ENCODE measurements at regions not wholly inside any gene's neighbourhood (a gene's known extent, or its start where the extent isn't known, plus 50 kb on each side); places are given as distances from the start of the nearest gene placed in this dataset.

DNA sequence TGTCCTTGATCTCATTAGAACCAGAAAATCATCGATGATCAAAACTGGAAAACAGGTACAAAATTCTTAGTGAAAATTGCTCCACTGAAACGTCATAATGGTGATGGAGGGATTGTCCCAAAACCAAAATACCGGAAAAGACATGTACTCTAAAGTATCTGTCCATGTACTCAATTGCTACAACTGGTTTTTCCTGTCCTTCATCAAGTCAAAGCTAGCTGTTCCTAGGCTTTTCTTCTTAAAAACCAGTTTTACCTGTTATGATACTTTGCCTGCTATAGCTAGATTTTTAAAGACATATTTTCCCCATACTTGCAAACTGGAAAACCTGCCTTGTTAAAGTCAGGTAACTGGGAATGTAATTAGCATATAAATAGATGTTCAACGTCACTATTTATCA lies 50.5 kb upstream of the LRRC1 start:
- H3K4me3 ChIP-seq (ENCODE audit: low read depth, low read length): no peak overlapping the region
- in situ Hi-C loops (cut with HindIII; ENCODE audit: low sequenced_read_pairs): no loop called here
- DNase-seq (ENCODE audit: low read depth, low spot score): no peak
- TF ChIP-seq CTCF (IDR thresholded peaks at IDR 0.05; ENCODE audit: low read depth, low read length): no peak

DNA sequence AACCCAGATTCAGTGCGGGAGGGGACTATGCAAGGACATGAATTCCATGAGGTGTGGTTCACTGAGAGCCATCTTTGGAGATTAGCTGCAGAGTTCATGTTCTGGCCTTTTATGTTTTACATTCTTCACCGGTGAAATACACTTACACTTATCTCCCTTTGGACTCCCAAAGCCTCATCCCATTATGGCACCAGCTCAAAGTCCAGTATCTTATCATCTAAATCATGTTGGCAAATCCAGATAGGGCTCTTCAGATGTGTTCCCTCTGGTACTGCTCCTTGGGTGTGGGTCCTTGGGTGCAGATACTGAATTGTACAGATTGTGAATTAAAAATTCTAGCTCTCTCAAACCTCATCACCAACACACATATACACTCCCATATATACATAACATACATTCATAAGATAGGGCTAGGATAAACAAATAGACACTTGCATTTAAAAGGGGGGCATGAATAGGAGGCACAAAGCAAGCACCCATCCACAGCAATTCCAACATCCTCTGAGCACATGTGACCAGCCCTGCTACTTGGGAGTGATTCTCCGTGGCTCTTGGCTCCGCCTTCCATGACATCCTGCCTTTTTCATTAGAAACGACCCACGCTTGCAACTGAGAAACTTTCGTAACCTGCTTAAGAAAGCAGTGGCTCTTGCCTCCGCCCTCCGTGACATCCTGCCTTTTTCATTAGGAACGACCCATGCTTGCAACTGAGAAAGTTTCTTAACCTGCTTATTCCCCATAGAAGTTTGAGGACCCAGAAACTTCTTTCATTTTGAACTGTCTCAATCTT lies 53.6 kb upstream of the LRRC1 start:
- TF ChIP-seq CTCF (IDR thresholded peaks at IDR 0.05; ENCODE audit: low read depth, low read length): no peak
- H3K4me3 ChIP-seq (ENCODE audit: low read depth, low read length): no peak overlapping the region
- no peak for DNase-seq (ENCODE audit: low read depth, low spot score)
- in situ Hi-C loops (cut with HindIII; ENCODE audit: low sequenced_read_pairs): no loop called here

DNA sequence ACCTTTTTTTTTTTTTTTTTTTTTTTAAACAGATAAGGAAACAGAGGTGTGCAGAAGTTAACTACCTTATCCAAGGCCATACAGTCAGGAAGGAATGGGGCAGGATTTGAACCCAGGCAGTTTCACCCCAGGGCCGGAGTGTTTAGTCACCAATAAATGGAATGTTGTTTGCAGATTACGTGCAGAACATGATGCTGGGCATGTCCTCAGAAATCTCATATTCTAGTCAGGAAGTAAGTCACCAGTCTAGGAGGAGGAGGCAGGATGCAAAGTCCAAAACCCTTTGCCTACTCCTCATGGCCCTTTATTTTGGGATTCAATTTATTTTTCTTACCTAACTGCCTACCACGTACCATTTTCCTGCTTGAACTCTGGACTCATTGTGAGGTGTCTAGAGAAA lies 57.1 kb upstream of the LRRC1 start:
- in situ Hi-C loops (cut with HindIII; ENCODE audit: low sequenced_read_pairs): no loop called here

DNA sequence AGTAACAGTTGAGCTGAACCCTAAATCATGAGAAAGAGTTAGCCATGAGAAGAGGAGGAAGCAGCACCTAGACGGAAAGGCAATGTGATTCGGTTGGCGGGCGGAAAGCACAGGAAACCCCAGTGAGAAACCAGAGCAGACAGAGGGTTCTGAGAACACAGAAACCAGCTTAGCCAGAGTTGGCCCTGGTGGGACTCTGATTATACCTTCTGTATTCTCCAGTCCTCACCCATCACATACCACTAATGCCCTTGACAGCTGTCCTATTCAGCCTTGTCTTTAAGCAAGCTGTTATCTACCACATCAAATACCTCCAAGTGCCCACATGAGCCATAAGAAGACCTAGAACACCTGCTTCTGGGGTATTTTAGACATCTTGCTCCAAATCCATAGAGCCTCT lies 58.9 kb upstream of the LRRC1 start:
- H3K4me3 ChIP-seq (ENCODE audit: low read depth, low read length): no peak overlapping the region
- DNase-seq (ENCODE audit: low read depth, low spot score): no peak
- no peak for TF ChIP-seq CTCF (IDR thresholded peaks at IDR 0.05; ENCODE audit: low read depth, low read length)
- in situ Hi-C loops (cut with HindIII; ENCODE audit: low sequenced_read_pairs): no loop called here

More for the DNA sequence above, 57.1 kb upstream of the LRRC1 start:
- TF ChIP-seq CTCF (IDR thresholded peaks at IDR 0.05; ENCODE audit: low read depth, low read length): no peak
- H3K4me3 ChIP-seq (ENCODE audit: low read depth, low read length): no peak overlapping the region
- no peak for DNase-seq (ENCODE audit: low read depth, low spot score)

DNA sequence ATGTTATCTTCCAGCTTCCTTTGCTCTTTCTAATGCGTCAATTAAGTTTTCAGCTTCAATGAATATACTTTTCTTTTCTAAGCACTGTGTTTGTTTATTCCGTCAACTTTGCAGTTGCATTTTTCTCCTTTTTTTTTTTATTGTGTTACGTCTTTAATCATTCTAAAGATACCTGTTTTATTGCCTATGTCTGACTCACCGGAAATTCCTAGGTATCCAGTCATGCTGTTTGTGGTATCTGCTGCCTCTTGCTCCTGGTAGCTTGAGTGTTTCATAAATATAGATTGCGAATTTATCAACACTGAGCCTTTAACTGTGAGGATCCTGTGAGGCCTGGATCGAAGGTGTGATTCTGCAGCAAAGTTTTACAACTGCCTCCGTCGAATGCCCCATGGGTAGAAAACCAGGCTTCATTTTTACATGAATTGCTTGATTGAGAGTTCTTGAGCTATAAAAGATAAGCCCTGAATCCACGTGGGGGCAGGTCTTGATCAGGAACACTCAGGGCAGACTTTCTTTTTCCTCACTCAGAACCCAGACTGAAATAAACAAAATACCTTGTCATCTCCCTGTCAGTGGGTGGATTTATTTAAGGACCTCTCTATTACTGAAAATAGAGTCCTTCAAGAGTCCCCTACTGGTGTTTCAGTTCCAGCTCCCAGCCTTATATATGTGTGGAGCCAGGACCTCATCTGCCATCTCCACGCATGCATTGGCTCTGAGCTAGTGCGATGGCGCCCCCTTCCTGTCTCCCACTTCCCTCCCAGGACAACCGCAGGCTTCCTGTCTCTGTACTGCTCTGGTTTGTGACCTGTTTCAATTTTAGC lies 60.1 kb upstream of the LRRC1 start:
- no peak overlapping the region for H3K4me3 ChIP-seq (ENCODE audit: low read depth, low read length)
- TF ChIP-seq CTCF (IDR thresholded peaks at IDR 0.05; ENCODE audit: low read depth, low read length): peak; percentile 54
- in situ Hi-C loops (cut with HindIII; ENCODE audit: low sequenced_read_pairs): no loop called here
- DNase-seq (ENCODE audit: low read depth, low spot score): peak; percentile 80

DNA sequence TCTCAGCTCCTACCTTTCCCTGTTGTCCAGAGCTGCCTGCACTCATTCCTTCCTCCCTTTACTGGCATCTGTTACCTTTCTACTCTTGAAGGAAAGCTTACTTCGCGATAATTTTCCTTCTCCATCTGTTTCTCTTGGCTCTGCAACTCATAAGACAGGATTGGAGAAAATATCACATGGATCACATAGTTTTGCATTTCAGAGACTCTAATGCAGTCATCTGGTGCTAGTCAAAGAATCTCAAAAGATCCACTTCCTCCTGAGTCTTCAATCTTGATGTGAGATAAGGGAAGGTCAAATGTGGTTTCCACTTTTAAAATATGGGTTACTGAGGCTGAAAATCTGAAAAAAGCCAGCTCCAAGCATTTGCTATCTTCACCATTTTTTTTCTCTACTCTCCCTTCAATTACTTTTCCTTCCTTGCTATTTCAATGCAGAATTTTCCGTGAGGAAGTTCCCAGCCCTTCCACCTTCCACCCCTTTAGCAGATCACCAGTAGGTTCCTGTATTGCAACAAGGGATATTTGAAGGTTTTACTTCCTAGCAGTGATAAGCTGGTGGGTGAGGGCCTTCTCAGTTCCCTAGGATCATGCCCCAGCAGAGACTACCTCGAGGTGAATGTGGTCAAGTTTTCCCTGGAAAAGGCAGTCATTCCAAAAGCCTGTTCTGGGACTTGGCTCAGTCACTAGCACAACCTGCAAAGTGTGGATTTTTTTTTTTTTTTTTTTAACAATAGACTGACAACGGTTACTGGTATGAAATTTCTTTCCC lies 62.8 kb upstream of the LRRC1 start:
- no peak for DNase-seq (ENCODE audit: low read depth, low spot score)
- in situ Hi-C loops (cut with HindIII; ENCODE audit: low sequenced_read_pairs): no loop called here
- H3K4me3 ChIP-seq (ENCODE audit: low read depth, low read length): no peak overlapping the region
- no peak for TF ChIP-seq CTCF (IDR thresholded peaks at IDR 0.05; ENCODE audit: low read depth, low read length)
